ENCODE measurements at regions not wholly inside any gene's neighbourhood (a gene's known extent, or its start where the extent isn't known, plus 50 kb on each side); places are given as distances from the start of the nearest gene placed in this dataset.

DNA sequence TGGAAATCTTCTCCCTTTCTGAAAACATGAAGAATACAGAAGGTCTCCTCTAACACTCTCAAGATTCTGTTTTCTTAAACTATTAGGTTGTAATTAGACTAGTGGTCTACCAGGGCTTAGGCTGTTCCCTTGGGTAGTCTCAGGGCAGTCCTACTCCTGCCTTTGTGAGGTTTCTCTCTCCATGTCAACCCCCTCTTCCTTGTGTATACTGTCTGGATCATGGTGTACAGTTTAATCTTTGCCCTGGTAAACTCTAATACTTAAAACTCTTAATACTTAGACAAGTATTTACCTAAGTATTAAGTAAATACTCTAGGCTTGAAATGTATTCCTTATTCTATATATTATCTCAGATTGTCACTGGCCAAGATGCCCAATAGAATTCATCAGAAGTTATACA is 480.3 kb upstream of the TNP1 start:
- H3K27ac ChIP-seq (ENCODE audit: low read length) = no peak overlapping the region
- no peak overlapping the region for H3K9ac ChIP-seq (ENCODE audit: low read depth, low read length)
- no peaks in the 10 kb centered on the region for H3K36me3 ChIP-seq (ENCODE audit: insufficient read depth, low read length)
- no peak for DNase-seq
- H3K9me3 ChIP-seq (ENCODE audit: insufficient read depth, low read length, severe bottlenecking) = no peaks in the 10 kb centered on the region
- no peak overlapping the region for H3K4me3 ChIP-seq (ENCODE audit: low read depth in 1 of 2, low read length in 2 of 2)
- no peak overlapping the region for H3K4me2 ChIP-seq (ENCODE audit: insufficient read depth, low read length)
- H4K20me1 ChIP-seq (ENCODE audit: insufficient read depth, low read length) = no peaks in the 10 kb centered on the region
- H3K27me3 ChIP-seq (ENCODE audit: insufficient read depth, low read length, poor library complexity) = peaks cover 19% of the 10 kb centered on the region
- H3K79me2 ChIP-seq (ENCODE audit: insufficient read depth, low read length) = no peaks in the 10 kb centered on the region
- no peak overlapping the region for H2AFZ ChIP-seq (ENCODE audit: low read depth, low read length)
- TF ChIP-seq EZH2 (IDR thresholded peaks at IDR 0.05; ENCODE audit: borderline replicate concordance, low read depth, low read length, severe bottlenecking) = no peak
- TF ChIP-seq, protein P1, sequence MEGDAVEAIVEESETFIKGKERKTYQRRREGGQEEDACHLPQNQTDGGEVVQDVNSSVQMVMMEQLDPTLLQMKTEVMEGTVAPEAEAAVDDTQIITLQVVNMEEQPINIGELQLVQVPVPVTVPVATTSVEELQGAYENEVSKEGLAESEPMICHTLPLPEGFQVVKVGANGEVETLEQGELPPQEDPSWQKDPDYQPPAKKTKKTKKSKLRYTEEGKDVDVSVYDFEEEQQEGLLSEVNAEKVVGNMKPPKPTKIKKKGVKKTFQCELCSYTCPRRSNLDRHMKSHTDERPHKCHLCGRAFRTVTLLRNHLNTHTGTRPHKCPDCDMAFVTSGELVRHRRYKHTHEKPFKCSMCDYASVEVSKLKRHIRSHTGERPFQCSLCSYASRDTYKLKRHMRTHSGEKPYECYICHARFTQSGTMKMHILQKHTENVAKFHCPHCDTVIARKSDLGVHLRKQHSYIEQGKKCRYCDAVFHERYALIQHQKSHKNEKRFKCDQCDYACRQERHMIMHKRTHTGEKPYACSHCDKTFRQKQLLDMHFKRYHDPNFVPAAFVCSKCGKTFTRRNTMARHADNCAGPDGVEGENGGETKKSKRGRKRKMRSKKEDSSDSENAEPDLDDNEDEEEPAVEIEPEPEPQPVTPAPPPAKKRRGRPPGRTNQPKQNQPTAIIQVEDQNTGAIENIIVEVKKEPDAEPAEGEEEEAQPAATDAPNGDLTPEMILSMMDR (IDR thresholded peaks at IDR 0.05; ENCODE audit: borderline replicate concordance, extremely low read depth, low read length, poor library complexity, severe bottlenecking) = no peak
- no peak for ATAC-seq (ENCODE audit: insufficient read depth, low read depth)
- H3K4me1 ChIP-seq (ENCODE audit: insufficient read depth, low read length) = no peaks in the 10 kb centered on the region

DNA sequence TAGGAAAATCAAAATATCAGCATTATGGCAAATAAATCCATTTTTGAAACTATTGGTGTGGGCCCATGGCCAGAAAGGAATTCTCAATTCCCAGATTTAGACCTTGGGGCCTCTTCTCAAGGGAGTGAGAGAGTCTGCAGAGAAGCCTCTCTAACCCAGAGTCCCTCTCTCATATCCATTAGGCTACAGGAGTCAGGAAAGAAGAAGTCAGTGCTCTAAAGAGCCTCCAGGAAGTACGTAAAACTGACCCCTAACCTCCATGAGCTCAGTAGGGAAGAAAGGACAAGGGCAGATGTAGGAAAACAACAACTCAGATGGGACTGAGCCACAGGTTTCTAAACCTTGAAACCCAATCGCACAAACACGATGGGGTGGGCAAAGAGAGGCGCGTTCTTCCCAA is 479.9 kb upstream of the TNP1 start:
- Histone ChIP-seq H2AFZ (ENCODE audit: low read depth, low read length) (no peak overlapping the region), H3K36me3 (ENCODE audit: insufficient read depth, low read length) (no peaks in the 10 kb centered on the region), H3K4me3 (ENCODE audit: low read depth in 1 of 2, low read length in 2 of 2) (no peak overlapping the region), H3K79me2 (ENCODE audit: insufficient read depth, low read length) (no peaks in the 10 kb centered on the region), H3K9ac (ENCODE audit: low read depth, low read length) (no peak overlapping the region), H3K27me3 (ENCODE audit: insufficient read depth, low read length, poor library complexity) (peaks cover 21% of the 10 kb centered on the region), H3K4me2 (ENCODE audit: insufficient read depth, low read length) (no peak overlapping the region), H3K4me1 (ENCODE audit: insufficient read depth, low read length) (no peaks in the 10 kb centered on the region), H3K27ac (ENCODE audit: low read length) (no peak overlapping the region), H4K20me1 (ENCODE audit: insufficient read depth, low read length) (no peaks in the 10 kb centered on the region), H3K9me3 (ENCODE audit: insufficient read depth, low read length, severe bottlenecking) (no peaks in the 10 kb centered on the region)
- no peak for DNase-seq
- TF ChIP-seq EZH2 (IDR thresholded peaks at IDR 0.05; ENCODE audit: borderline replicate concordance, low read depth, low read length, severe bottlenecking) = no peak
- TF ChIP-seq, protein P1 (IDR thresholded peaks at IDR 0.05; ENCODE audit: borderline replicate concordance, extremely low read depth, low read length, poor library complexity, severe bottlenecking) = no peak
- no peak for ATAC-seq (ENCODE audit: insufficient read depth, low read depth)

DNA sequence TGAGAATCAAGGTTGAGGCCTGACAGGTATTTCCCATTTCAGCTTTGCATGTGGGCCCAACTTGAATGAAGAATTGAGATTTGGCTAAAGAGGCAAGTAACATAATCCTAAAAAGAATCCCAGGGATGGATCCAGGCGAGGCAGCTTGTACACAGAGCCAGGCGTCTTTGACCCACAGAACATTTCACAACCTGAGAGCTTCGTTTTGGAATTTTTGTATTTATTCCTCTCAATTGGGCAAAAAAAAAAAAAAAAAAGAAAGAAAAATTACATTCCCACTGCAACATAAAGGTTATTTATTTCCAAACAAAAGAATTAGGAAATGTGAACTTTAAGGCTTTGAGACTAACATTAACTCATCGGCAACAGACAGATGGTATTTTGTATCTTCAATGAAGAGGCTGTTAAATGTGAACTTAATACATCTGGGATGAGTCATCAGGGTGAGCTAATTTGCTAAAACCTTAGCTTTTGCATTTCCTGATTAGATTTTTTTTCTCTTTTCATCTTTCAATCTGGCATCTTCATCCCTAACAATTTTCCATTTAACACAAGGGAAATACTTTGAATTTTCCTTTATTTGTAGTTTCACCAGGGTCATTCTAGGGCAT is 478.5 kb upstream of the TNP1 start:
- no peak for DNase-seq
- H3K9ac ChIP-seq (ENCODE audit: low read depth, low read length) = no peak overlapping the region
- H3K9me3 ChIP-seq (ENCODE audit: insufficient read depth, low read length, severe bottlenecking) = no peaks in the 10 kb centered on the region
- no peak overlapping the region for H3K4me2 ChIP-seq (ENCODE audit: insufficient read depth, low read length)
- no peak overlapping the region for H3K4me3 ChIP-seq (ENCODE audit: low read depth in 1 of 2, low read length in 2 of 2)
- no peaks in the 10 kb centered on the region for H3K4me1 ChIP-seq (ENCODE audit: insufficient read depth, low read length)
- no peak for ATAC-seq (ENCODE audit: insufficient read depth, low read depth)
- TF ChIP-seq, protein P1 (IDR thresholded peaks at IDR 0.05; ENCODE audit: borderline replicate concordance, extremely low read depth, low read length, poor library complexity, severe bottlenecking) = no peak
- no peak for TF ChIP-seq EZH2 (IDR thresholded peaks at IDR 0.05; ENCODE audit: borderline replicate concordance, low read depth, low read length, severe bottlenecking)
- no peaks in the 10 kb centered on the region for H3K36me3 ChIP-seq (ENCODE audit: insufficient read depth, low read length)
- H3K27me3 ChIP-seq (ENCODE audit: insufficient read depth, low read length, poor library complexity) = peaks cover 21% of the 10 kb centered on the region
- no peaks in the 10 kb centered on the region for H4K20me1 ChIP-seq (ENCODE audit: insufficient read depth, low read length)
- no peaks in the 10 kb centered on the region for H3K79me2 ChIP-seq (ENCODE audit: insufficient read depth, low read length)
- H3K27ac ChIP-seq (ENCODE audit: low read length) = no peak overlapping the region
- H2AFZ ChIP-seq (ENCODE audit: low read depth, low read length) = no peak overlapping the region
